A549 (cell line): ENCODE measurements at regions not wholly inside any gene's neighbourhood (a gene's known extent, or its start where the extent isn't known, plus 50 kb on each side); places are given as distances from the start of the nearest gene placed in this dataset.

Experiments used
- CHD4 ChIP-seq: fragments of 200-600 bp; sonication (generic); IDR thresholded peaks from 2 replicates; pipeline ENCODE4 v1.6.1; 2016; ENCODE audit warnings: antibody characterized with exemption, mild to moderate bottlenecking, borderline replicate concordance
- CTCF ChIP-seq: fragments of >200 bp; sonication (Bioruptor Twin); formaldehyde crosslinking; IDR thresholded peaks from 3 replicates; pipeline ENCODE4 v1.5.1; 2016
- EHMT2 ChIP-seq: fragments of 200-600 bp; sonication (generic); IDR thresholded peaks from 2 replicates; pipeline ENCODE4 v1.6.1; 2016; ENCODE audit warnings: antibody characterized with exemption, low read depth, mild to moderate bottlenecking, moderate library complexity
- EP300 ChIP-seq, 2 experiments: fragments of >200 bp; sonication (Bioruptor Twin); formaldehyde crosslinking; IDR thresholded peaks; 2 replicates in 1 of 2; 3 replicates in 1 of 2; pipeline ENCODE4 v1.6.1; 2016 to 2017
- JUN ChIP-seq, 2 experiments: fragments of >200 bp; sonication (Bioruptor Twin); formaldehyde crosslinking; IDR thresholded peaks; 2 replicates in 1 of 2; 3 replicates in 1 of 2; pipeline ENCODE4 v1.6.1; 2016 to 2017
- MAFK ChIP-seq: fragments of 450-650 bp; IDR thresholded peaks from 2 replicates; pipeline ENCODE4 v1.6.1; 2014; ENCODE audit not compliant: partially characterized antibody
- RAD21 ChIP-seq, 2 experiments: fragments of >200 bp in 1 of 2; sonication (Bioruptor Twin) in 1 of 2; formaldehyde crosslinking in 1 of 2; IDR thresholded peaks in 1 of 2; conservative IDR thresholded peaks in 1 of 2; 2 replicates in 1 of 2; 3 replicates in 1 of 2; pipeline ENCODE4 v1.6.1; 2012 to 2018; ENCODE audit warnings: inconsistent platforms in 1 of 2
- ZSCAN20 ChIP-seq: fragments of 250-450 bp; sonication (Bioruptor Pico); IDR thresholded peaks from 2 replicates; pipeline ENCODE4 v1.8.0; 2022; ENCODE audit warnings: mild to moderate bottlenecking, moderate library complexity

DNA sequence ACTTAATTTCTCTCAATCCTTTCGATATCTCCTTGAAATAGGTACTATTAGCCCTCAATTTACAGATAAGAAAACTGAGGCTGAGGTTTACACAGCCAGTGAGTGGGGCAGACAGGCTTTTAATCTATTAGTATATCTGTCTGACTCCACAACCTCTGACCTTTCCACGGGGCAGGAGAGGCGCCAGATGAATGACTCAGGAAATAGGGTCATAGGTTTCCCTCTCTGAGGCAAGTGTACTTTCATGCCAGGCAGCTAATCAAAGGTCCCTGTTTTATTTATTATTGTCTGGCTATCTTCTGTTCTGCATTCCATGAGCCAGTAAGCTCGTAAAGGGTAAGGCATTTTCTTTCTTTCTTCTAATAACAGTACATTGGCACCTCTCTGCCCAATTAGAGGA lies 79.6 kb upstream of the KLF4 start:
- TF ChIP-seq CTCF, result no peak
- no peak for TF ChIP-seq EP300 (IDR thresholded peaks at IDR 0.05)
- no peak for TF ChIP-seq EHMT2
- TF ChIP-seq RAD21 (conservative IDR thresholded peaks at IDR 0.05 in 1 of 2, IDR thresholded peaks at IDR 0.05 in 1 of 2), result no peak
- TF ChIP-seq JUN (IDR thresholded peaks at IDR 0.05), result no peak
- no peak for TF ChIP-seq CHD4
- TF ChIP-seq MAFK, result no peak
- no peak for TF ChIP-seq ZSCAN20 (CRISPR knock-in tag)
